ENCODE measurements at regions not wholly inside any gene's neighbourhood (a gene's known extent, or its start where the extent isn't known, plus 50 kb on each side); places are given as distances from the start of the nearest gene placed in this dataset.

- DNase-seq (ENCODE audit: low read depth in 4 of 4, low spot score in 3 of 4) = no peak
These were observed 87.1 kb upstream of the SALL4 start for GRCh38 chr20:51889466-51889865.

GRCh38 chr20:51888291-51888690 is 86.0 kb upstream of the SALL4 start:
- DNase-seq (ENCODE audit: low read depth in 4 of 4, low spot score in 3 of 4) = no peak

- DNase-seq (ENCODE audit: low read depth in 4 of 4, low spot score in 3 of 4) = no peak
These were observed 84.7 kb upstream of the SALL4 start for GRCh38 chr20:51886891-51887608.

- DNase-seq (ENCODE audit: low read depth in 4 of 4, low spot score in 3 of 4) = no peak
These were observed 84.0 kb upstream of the SALL4 start for GRCh38 chr20:51886341-51886740.

GRCh38 chr20:51884561-51884960 is 82.2 kb upstream of the SALL4 start:
- no peak for DNase-seq (ENCODE audit: low read depth in 4 of 4, low spot score in 3 of 4)

GRCh38 chr20:51880188-51880587 is 77.9 kb upstream of the SALL4 start:
- DNase-seq (ENCODE audit: low read depth in 4 of 4, low spot score in 3 of 4) = no peak

GRCh38 chr20:51876313-51876940 is 74.1 kb upstream of the SALL4 start:
- DNase-seq (ENCODE audit: low read depth in 4 of 4, low spot score in 3 of 4) = no peak

- DNase-seq (ENCODE audit: low read depth in 4 of 4, low spot score in 3 of 4) = no peak
These were observed 71.3 kb upstream of the SALL4 start for GRCh38 chr20:51873652-51874051.

GRCh38 chr20:51871943-51872342 is 69.6 kb upstream of the SALL4 start:
- DNase-seq (ENCODE audit: low read depth in 4 of 4, low spot score in 3 of 4) = peak; percentile 39 to 86 (median 62)

GRCh38 chr20:51869002-51869401 is 66.7 kb upstream of the SALL4 start:
- DNase-seq (ENCODE audit: low read depth in 4 of 4, low spot score in 3 of 4) = no peak

GRCh38 chr20:51867251-51867650 is 64.9 kb upstream of the SALL4 start:
- no peak for DNase-seq (ENCODE audit: low read depth in 4 of 4, low spot score in 3 of 4)

GRCh38 chr20:51864967-51865366 is 62.6 kb upstream of the SALL4 start:
- DNase-seq (ENCODE audit: low read depth in 4 of 4, low spot score in 3 of 4) = no peak

GRCh38 chr20:51862796-51863195 is 60.5 kb upstream of the SALL4 start:
- DNase-seq (ENCODE audit: low read depth in 4 of 4, low spot score in 3 of 4) = no peak

- no peak for DNase-seq (ENCODE audit: low read depth in 4 of 4, low spot score in 3 of 4)
These were observed 59.6 kb upstream of the SALL4 start for GRCh38 chr20:51861726-51862466.

- no peak for DNase-seq (ENCODE audit: low read depth in 4 of 4, low spot score in 3 of 4)
These were observed 58.0 kb upstream of the SALL4 start for GRCh38 chr20:51860111-51860882.

GRCh38 chr20:51856432-51856831 is 54.1 kb upstream of the SALL4 start:
- no peak for DNase-seq (ENCODE audit: low read depth in 4 of 4, low spot score in 3 of 4)

GRCh38 chr20:51854921-51855320 is 52.6 kb upstream of the SALL4 start:
- DNase-seq (ENCODE audit: low read depth in 4 of 4, low spot score in 3 of 4) = no peak
